CD1c-positive myeloid dendritic cell (primary cell): ENCODE measurements at regions not wholly inside any gene's neighbourhood (a gene's known extent, or its start where the extent isn't known, plus 50 kb on each side); places are given as distances from the start of the nearest gene placed in this dataset.
"Not testable (repeated sequence)": the region's sequence is repeated elsewhere in the genome, so short reads cannot be mapped to it uniquely, and the experiment has no call there.

Experiments
- DNase-seq: peaks from one replicate; pipeline ENCODE4 v3.0.0-alpha.2; 2016; ENCODE audit errors: extremely low spot score

DNA sequence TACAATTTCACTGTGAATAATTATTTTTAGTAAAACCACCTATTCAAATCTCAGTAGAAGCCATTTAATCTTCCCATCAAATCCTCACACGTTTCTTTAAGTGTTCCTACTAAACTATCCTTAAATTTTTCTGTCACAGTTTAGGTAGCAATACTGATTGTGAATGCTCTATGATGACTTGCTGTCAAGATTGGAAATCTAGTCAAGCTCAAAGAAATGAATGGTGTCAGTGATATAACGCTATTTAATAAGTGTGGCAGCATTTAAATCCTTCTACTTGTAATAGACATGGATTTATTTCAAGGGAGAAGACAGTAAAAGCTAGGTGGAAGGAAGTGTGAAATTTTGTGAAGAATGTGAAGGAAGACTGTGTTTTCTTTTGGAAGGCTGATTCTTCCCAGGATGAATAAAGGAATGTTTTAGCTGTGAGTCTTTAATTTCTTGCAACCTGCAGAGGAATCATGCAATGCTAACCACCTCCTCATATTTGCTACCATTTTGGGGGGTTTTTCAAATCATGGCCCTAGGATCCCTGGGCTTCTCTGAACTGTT is 936.7 kb upstream of the NEGR1 start:
- no peak for DNase-seq

DNA sequence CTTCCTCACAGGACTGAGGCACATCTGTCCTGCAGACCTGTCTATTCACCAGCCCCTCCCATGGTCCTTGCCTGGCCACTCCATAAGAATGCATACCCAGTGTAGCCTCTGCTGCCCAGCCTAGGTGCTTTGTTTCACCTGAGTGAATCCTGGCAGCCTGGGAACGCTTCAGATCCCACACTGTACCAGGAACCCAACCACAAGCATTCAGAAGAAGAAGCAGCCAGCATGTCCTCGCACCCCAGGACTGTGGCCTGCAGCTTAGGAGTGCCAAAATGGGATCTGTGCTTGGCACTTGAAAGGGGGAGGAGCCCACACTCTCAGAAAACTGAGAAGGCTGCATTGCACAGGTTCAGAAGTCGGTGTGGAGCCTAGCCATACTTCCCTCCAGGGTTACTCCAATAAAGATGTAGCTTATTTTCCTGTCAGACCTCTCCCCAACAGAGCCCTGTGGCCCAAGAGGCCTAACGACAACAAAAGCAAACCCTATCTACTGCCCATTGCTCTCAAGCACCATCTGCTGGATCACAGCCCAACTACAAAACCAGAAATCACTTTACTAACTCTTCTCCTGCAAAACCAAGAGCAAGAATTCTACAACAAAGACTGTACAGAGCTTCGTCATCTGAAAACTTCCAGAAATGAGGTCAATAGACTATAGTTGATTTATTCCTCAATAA is 923.1 kb upstream of the NEGR1 start:
- no peak for DNase-seq

DNA sequence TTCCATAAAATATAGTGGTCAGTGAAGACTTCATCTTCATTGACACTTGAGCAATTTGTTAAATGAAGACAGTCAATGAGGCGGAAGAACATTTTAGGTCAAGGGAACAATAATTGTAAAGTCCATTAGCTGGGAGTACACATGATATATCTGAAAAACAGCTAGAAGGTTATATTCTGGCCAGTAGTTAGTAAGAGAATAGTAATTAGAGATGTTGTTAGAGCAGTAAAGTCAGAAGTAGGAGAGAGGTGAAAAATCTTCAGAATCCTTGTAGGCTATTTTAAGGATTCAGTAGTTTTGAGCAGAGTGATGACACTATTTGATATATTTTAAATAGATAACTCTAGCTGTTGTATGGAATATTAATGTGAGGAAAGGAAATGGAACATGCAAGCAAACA is 915.6 kb upstream of the NEGR1 start:
- DNase-seq = no peak

DNA sequence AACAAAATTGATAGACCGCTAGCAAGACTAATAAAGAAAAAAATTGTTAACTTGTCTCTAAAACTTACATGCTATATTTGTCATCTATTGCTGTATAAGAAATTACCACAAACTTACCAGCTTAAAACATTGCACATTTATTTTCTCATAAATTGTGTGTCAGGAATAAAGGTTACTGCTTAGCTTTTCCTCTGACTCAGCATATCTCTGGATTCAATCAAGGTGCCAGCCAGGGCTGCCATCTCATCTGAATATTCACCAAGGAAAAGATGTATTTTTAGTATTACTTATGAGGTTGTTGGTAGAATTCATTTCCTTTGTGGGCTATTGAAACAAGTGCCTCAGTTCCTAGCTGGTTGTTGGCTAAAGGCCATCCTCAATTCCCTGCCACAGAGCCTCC is 912.6 kb upstream of the NEGR1 start:
- DNase-seq = no peak

DNA sequence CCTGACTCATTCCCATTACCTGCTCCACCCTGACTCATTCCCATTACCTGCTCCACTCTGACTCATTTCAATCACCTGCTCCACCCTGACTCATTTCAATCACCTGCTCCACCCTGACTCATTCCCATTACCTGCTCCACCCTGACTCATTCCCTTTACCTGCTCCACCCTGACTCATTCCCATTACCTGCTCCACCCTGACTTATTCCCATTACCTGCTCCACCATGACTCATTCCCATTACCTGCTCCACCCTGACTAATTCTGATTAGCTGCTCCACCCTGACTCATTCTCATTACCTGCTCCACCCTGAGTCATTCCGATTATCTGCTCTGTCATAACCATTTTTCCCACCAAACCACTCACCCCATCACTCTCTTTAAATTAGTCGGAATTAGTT is 901.2 kb upstream of the NEGR1 start:
- not testable (repeated sequence) for DNase-seq

DNA sequence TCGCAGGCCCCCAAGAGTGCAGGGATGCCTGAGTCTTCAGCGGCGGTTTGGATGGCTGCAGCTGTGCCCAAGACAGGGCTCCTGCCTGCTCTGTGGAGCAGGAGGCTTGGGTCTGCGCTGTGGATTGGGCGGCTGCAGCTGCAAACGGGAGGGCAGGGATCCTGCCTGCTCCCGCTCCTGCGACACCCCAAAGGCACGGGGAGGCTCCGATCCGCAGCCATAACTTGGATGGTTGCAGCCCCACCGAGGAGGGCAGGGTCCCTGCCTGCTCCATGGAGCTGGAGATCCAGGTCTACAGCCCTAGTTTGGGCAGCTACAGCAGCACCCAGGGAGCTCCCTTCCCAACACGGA is 898.8 kb upstream of the NEGR1 start:
- DNase-seq = no peak

DNA sequence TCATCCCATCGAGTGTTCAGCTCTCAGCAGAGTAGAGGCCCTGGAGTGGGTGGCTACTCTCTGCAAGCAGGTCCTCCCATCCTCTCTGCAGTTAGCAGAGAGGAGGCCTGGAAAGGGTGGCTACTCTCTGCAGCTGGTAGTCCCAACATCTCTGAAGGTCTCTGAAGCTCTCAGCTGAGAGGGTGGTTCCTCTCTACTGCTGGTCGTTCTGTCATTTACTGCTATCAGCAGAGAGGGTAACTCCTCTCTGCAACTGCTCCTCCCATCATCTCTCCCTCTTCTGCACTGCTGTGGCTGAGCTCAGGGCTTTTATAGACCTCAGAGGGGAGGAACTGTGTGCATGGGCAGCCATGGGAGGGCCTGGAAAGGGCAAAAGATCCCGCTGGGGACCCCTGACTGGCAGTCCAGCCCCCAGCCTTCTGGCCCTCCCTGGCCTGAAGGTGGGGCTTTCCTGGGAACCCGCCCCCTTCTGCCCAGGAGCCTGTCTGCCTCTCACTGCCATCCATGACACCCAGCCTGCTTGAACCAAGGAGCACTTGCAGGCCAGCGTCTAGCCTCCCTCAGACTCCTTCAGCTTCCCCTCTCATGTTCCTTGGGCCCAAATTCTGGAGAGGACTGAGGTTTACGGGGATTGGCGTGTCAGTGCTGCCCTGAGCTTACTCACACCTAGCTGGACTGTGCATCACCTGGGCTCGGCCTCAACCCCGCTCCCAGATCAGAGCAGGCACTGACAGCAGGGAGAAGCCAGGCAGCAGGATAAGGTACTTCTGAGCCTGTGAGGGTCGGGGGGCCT is 898.3 kb upstream of the NEGR1 start:
- DNase-seq = no peak

DNA sequence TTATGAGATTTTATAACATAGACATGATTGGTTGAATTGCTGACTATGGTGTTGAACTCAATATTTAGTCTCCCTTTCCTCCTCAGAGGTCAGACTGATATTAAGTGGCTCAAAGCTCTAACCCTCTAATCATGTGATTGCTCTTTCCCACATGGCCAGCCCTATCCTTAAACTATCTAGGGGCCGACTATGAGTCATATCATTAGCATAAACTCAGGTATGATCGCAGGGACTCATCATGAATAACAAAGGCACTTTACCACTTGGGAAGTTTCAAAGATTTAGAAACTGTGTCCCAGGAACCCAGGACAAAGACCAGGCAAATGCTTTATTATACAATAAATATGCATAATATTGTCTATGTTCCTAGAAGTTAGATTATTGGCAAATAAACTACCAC is 894.6 kb upstream of the NEGR1 start:
- DNase-seq = no peak

DNA sequence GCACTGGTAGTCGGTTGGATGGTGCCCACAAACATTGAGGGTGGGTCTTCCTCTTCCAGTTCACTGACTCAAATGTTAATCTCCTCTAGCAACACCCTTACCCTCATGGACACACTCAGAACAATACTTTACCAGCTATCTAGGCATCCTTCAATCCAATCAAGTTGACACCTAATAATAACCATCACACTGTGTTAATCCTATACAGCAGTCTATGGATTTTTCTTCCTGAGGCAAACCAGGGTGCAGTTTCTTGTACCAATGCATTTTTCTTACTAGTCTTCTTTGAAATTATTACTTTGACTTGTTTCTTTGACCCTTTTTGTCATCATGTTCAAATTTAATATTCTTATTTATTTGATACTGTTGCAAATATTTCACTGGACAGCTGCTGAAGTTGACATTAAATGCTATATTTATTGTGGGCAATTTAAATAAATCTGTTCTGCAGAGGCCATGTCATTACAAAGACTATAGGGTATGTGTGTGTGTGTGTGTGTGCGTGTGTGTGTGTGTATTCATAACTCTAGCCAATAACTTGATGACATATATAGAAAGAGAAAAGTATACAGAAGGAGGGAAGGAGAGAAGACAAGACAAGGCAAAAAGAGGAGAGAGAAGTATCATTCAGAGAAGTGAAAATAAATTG is 884.8 kb upstream of the NEGR1 start:
- no peak for DNase-seq

DNA sequence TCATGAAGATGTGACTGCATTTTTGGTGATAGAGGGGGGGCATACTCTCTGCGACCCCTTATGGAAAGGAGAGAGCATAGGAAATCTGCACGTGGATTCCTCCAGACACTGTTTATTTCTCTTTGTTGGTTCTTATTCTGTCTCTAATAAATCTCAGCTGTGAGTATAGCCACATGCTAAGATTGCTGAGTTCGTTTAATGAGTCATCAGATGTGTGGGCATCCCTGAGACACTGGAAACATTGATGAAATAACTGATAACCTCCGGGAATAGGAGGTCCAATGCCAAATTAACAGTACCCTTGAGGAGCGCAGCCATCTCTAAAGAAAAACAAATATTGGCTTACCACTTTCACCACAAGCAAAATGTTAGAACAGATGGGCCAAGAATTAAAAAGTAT is 880.2 kb upstream of the NEGR1 start:
- DNase-seq = no peak

DNA sequence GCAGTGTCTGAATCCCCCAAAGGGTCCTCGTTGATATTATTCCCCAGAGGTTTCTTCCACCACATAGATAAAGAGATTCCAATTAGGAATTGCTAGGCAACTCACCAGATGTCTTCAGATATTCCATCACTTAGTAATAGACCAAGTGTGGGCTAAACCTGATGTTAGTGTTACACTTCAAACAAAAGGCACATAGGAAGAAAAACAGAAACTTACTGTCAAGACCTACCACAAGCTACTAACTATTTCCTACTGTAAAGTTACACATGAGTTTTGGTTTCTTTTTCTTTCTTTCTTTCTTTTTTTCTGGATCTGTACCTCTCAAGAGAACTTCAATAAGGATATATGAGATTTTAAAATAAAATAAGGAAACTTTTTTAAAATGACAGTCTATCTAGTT is 879.1 kb upstream of the NEGR1 start:
- no peak for DNase-seq

DNA sequence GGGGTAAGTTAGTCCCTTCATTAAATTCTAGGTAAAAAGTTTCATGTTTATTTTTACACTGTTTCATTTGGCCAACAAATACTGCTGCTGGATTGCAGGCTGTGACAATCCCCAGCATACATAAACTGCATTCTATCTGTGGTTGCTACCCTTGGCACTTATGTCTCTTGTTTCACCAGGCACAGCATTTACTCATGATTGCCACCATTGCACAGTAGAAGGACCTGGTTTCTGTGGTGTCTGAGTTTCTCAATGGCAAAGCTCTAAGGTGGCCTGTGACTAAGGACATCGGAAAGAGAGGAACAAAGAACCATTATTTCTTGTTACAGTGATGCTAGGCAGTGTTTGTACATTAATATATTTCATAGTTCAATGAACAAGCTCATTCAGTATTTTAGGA is 878.4 kb upstream of the NEGR1 start:
- DNase-seq = no peak

DNA sequence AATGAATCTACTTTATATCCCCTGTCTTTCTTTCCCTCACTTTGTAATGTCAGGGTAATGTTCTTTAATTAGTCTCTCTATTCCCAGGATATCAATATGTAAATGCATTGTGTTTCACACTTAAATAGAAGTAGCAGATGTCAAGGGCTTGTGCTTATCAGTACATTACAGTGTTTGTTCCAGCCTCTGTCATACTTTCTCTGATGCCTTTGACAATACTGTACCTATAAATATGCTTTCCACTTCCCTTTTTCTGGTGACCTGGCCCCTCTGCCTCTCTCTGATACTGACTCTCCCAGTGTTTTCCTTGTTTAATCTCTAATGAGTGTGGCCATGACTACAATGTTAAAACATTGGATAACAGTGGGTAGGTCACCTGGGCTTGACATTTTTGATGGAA is 862.0 kb upstream of the NEGR1 start:
- DNase-seq = no peak

DNA sequence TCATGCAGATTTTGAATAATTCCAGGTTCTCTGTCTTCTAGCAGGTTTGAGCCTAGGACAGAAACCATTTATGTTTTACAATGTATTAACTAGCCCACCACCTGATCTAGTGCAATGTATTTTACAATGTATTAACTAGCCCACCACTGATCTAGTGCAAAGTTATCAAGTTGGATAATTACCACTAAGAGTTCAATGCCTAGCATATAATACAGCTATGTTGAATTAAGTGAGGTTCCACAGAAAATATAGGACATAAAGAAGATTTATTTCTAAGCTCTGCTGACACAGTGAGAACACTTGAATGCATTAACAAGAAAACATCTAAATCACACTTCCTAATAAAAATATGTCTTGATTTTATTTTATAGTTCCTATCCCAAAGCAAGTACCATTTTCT is 854.6 kb upstream of the NEGR1 start:
- no peak for DNase-seq

DNA sequence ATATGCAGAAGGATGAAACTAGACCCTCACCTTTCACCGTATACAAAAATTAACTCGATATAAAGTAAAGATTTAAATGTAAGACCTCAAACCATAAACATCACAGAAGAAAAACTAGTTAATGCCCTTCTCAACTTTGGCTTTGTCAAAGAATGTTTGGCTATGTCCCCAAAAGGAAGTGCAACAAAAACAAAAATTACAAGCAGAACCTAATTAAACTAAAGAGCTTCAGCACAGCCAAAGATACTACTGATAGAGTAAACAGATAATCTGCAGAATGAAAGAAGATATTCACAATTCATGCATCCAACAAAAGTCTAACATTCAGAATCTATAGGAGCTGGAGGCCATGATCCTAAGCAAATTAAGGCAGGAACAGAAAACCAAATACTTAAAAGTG is 824.6 kb upstream of the NEGR1 start:
- no peak for DNase-seq

DNA sequence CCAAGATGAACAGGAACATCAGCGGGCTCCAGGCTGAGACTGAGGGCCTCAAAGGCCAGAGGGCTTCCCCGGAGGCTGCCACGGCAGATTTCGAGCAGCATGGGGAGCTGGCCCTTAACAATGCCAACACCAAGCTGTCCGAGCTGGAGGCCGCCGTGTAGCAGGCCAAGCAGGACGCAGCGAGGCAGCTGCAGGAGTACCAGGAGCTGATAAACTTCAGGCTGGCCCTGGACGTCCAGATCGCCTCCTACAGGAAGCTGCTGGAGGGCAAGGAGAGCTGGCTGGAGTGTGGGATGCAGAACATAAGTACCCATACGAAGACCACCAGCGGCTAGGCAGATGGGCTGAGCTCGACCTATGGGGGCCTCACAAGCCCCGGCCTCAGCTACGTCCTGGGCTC is 823.4 kb upstream of the NEGR1 start:
- DNase-seq = no peak

DNA sequence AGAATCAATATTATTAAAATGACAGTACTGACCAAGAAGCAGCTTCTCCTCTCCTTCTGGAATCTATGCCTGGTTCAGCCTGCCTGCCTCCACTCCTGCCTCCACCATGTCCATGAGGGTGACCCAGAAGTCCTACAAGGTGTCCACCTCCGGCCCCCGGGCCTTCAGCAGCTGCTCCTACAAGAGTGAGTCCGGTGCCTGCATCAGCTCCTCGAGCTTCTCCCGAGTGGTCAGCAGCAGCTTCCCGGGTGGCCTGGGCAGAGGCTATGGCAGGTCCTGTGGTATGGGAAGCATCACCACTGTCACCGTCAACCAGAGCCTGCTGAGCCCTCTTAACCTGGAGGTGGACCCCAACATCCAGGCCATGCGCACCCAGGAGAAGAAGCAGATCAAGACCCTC is 822.4 kb upstream of the NEGR1 start:
- no peak for DNase-seq

DNA sequence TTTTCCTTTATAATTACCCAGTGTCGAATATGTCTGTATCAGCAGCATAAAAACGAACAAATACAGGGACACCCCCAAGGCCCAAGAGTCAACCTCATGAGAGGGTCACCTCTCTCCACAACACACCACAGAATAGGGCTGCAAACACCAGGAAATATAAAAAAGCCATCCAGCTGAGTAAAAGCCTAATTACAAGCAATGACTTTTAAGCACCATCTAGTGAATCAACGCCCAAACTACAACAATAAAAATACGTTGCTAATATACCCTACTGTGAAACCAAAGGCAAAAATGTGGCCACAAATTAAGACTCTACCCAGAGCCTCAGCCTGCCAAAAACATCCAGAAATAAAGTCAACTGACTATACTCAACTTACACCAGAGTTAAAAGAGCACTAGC is 817.9 kb upstream of the NEGR1 start:
- DNase-seq = no peak

DNA sequence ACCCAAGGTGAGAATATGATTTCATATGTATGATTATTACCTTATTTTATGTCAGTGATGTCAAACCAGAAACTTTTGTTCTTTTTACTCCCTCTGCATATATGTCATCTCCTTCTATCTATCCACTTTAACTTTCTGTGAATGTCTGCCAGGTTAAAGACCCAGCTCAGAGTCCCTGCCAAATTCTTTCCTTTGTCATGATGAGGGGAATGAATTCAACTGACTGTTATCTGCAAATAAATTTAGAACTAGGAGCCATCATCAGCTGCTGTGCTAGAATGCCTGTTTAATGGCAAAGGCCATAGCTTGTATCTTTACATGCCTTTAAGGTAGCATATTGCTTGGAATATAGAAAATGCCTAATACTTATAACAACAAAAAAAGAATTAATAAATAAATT is 815.6 kb upstream of the NEGR1 start:
- no peak for DNase-seq

DNA sequence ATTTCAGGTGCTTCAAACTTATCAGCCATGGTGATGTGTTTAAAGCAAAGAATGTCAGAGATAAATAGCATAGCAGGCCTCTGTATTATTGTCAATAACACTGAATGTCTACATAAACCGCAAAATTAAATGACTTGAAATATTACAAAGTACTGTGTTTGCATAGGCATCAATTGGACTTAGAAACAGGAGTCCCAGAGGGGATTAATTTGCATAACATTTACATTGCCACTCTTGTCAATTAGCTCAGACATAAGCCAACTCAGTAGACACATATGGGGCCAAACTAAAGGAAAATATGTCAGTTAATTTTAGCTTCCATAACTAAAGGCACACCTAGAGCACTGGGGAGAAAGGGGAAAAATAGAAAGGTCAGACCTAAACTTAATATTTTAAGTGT is 814.5 kb upstream of the NEGR1 start:
- no peak for DNase-seq

DNA sequence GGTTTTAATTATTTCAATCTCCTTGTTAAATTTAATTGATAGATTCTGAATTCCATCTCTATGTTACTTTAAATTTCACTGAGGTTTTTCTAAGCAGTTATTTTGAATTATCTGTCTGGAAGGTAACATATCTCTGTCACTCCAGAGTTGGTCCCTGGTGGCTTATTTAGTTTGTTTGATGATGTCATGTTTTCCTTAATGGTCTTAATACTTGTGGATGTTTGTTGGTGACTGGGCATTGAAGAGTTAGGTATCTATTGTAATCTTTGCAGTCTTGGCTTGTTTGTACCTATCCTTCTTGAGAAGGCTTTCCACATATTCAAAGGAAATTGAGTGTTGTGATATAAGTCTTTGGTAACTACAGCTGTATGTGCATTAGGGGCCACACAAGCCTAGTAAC is 810.0 kb upstream of the NEGR1 start:
- DNase-seq = no peak

DNA sequence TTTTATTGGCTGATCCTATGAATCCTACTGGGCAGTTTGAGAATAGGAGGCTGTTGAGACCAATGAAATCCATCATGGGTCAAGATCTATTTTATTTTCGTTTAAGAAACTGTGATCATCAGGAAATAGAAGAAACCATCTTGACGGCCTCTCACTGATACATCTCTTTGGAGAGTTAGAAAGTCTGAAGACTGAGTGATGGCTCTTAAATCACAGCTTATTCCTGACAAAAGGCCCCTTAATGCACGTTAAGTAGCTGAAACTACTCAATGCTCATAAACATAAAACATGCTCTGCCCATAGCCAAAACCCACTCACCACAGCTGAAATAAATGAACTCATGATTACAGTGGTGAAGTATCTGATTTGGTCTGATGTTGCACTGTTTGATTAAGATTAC is 784.5 kb upstream of the NEGR1 start:
- no peak for DNase-seq
